Natural killer cell treated with Interleukin-12 subunit alpha and Interleukin-12 subunit beta and Interleukin-15 and Interleukin-18, amount 100 ng/mL, for 72 hours (primary cell): ENCODE measurements at regions not wholly inside any gene's neighbourhood (a gene's known extent, or its start where the extent isn't known, plus 50 kb on each side); places are given as distances from the start of the nearest gene placed in this dataset.

Experiments used
- ATAC-seq, 2 donors: fragments of 150-1000 bp; cut with Tn5 transposase in 1 of 2; sonication (Bioruptor Pico), chemical (Tn5 transposase) in 1 of 2; 2 replicates each; pipeline ENCODE4 v1.10.0; 2021
- DNase-seq: peaks from one replicate; pipeline ENCODE4 v3.0.0; 2022; ENCODE audit warnings: low spot score
- H3K27ac Mint-ChIP-seq, 2 donors: 1 replicate in 1 of 2; 2 replicates in 1 of 2; pipeline ENCODE4 v1.8.0; 2022; ENCODE audit warnings: mixed read lengths in 2 of 2, mild to moderate bottlenecking in 1 of 2, moderate library complexity in 1 of 2
- H3K27me3 Mint-ChIP-seq, 2 donors: 1 replicate in 1 of 2; 2 replicates in 1 of 2; pipeline ENCODE4 v1.8.0; 2022; ENCODE audit warnings: mixed read lengths in 2 of 2
- H3K36me3 Mint-ChIP-seq: one replicate; pipeline ENCODE4 v1.8.0; 2022; ENCODE audit warnings: mixed read lengths
- H3K4me1 Mint-ChIP-seq, 2 donors: 1 replicate in 1 of 2; 2 replicates in 1 of 2; pipeline ENCODE4 v1.8.0; 2022; ENCODE audit warnings: low read depth in 2 of 2, mixed read lengths in 2 of 2, mild to moderate bottlenecking in 1 of 2
- H3K4me3 Mint-ChIP-seq: one replicate; pipeline ENCODE4 v1.8.0; 2022; ENCODE audit warnings: mixed read lengths
- H3K9me3 Mint-ChIP-seq: 2 replicates; pipeline ENCODE4 v1.8.0; 2022; ENCODE audit warnings: mixed read lengths

DNA sequence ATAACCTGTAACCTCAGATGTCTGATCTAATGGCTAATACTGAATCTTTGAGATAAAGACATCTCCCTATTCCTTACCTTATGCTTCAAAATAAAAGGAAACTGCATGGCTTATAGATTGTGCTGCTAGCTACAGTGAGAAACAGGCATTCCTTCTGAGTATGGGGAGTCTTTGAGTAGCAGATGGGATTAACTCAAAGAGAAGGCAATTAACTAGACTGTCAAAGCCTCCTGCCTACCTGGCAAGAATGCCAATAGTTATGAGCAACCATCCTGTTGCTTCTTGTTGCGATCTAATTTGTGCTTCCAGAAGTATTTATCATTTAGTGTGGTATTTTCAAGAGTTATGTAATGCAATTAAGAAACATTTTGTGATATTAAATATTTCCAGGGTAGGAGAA lies 660.0 kb upstream of the TMEFF2 start:
- peaks cover 11% of the 10 kb centered on the region for H3K9me3 Mint-ChIP-seq
- ATAC-seq (no peak), DNase-seq (no peak)
- H3K4me3 Mint-ChIP-seq = no peak overlapping the region
- no peaks in the 10 kb centered on the region for H3K36me3 Mint-ChIP-seq
- H3K4me1 Mint-ChIP-seq = no peaks in the 10 kb centered on the region
- no peak overlapping the region for H3K27ac Mint-ChIP-seq
- H3K27me3 Mint-ChIP-seq = no peaks in the 10 kb centered on the region

DNA sequence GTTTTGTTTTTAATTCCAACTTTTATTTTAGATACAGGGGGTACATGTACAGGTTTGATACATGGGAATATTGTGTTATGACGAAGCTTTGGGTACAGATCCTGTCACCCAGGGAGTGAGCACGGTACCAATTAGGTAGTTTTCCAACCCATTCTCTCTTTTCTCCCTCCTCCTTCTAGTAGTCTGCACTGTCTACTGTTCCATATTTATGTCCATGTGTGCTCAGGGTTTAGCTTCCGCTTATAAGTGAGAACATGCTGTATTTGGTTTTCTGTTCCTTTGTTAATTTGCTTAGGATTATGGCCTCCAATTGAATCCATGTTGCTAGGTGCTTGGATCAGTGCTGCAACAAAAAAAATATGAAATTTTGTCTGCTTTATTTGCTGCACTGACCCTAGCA lies 659.3 kb upstream of the TMEFF2 start:
- DNase-seq (no peak), ATAC-seq (no peak)
- Mint-ChIP-seq H3K27me3 (no peaks in the 10 kb centered on the region), H3K4me1 (no peaks in the 10 kb centered on the region), H3K9me3 (peaks cover 12% of the 10 kb centered on the region), H3K36me3 (no peaks in the 10 kb centered on the region), H3K27ac (no peak overlapping the region), H3K4me3 (no peak overlapping the region)

DNA sequence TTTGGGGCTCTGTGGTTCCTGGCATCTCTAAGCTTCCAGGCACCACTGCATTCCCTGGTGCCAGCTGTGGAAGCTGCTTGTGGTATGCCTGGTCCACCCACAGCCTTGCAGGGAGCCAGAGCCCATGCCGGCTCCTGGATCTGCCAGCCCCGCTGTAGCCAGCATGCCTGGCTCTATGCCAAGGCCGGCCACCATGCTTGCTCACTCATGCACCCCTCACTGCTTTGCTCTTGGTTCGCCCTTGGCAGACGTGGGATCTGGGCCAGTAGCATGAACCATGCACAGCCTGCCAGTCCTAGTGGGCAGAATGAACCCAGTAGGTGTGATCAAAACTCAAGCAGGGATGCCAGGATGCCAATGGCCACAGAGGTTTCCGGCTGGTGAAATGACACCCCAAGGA lies 634.2 kb upstream of the TMEFF2 start:
- ATAC-seq (no peak), DNase-seq (no peak)
- no peaks in the 10 kb centered on the region for H3K4me1 Mint-ChIP-seq
- no peaks in the 10 kb centered on the region for H3K36me3 Mint-ChIP-seq
- H3K27ac Mint-ChIP-seq = no peak overlapping the region
- H3K27me3 Mint-ChIP-seq = no peaks in the 10 kb centered on the region
- H3K4me3 Mint-ChIP-seq = no peak overlapping the region
- peaks cover 12% of the 10 kb centered on the region for H3K9me3 Mint-ChIP-seq

DNA sequence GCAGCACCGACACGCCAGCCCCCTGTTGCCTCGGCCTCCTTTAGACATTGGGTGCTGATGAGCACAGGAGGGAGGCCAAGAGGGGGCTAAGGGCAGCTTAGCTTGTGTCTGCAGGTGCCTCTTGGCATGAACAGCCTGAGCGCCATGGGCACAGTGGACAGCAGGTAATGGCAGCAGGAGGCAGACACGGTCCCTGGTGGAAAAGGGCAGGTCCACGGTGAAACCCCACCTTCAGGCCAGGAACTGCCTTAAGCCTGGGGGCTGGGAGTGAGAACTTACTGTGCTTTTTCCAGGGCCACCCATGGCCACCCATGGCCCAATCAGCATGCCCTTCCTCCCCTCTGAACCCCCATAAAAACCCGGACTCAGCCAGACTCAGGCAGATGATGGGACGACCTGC lies 633.4 kb upstream of the TMEFF2 start:
- ATAC-seq = no peak
- Mint-ChIP-seq H3K4me1 (no peaks in the 10 kb centered on the region), H3K36me3 (no peaks in the 10 kb centered on the region), H3K27me3 (no peaks in the 10 kb centered on the region), H3K27ac (no peak overlapping the region), H3K4me3 (no peak overlapping the region), H3K9me3 (peaks cover 12% of the 10 kb centered on the region)
- no peak for DNase-seq

DNA sequence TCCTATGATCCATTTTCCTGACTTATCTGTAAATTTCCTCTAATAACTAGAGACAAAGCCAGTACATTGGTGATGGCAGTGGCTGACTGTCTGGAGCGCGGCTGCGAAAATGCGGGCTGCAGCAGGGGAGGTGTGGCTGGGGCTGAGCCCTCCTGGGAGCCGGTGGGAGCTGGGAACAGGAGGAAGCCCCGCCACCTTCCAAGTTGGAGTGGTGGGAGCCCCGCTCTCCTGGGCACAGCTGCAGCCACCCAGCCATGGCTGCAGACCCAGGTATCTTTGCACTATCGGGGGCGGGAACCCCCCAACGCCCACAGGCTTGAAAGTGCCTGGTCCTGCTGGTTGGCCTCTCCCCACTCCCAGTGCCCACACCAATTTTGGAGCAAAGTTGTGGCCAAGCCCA lies 633.0 kb upstream of the TMEFF2 start:
- Mint-ChIP-seq H3K36me3 (no peaks in the 10 kb centered on the region), H3K9me3 (peaks cover 12% of the 10 kb centered on the region), H3K4me3 (no peak overlapping the region), H3K27me3 (no peaks in the 10 kb centered on the region), H3K27ac (no peak overlapping the region), H3K4me1 (no peaks in the 10 kb centered on the region)
- ATAC-seq (no peak), DNase-seq (no peak)

DNA sequence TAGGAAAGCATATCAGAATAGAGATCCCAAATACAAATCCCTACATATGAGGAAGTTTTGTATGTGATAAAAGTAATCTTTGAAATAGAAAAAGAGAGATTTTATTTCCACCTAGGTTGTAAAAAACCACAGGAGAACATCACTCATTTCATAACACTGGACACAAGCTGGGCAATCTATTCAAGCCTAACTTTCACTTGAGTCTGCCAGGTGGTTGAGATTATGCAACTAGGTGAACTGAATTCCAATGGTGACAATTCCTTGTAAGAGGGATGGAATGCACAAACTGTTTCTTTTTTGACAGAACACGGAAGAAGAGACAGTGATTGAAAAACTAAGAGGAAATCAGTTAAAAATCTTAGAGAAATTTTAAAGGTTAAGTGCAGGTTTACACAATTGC lies 619.6 kb upstream of the TMEFF2 start:
- DNase-seq (no peak), ATAC-seq (no peak)
- peaks cover 9% of the 10 kb centered on the region for H3K9me3 Mint-ChIP-seq
- H3K27me3 Mint-ChIP-seq = no peaks in the 10 kb centered on the region
- H3K4me1 Mint-ChIP-seq = no peaks in the 10 kb centered on the region
- no peak overlapping the region for H3K4me3 Mint-ChIP-seq
- H3K27ac Mint-ChIP-seq = no peak overlapping the region
- peaks cover 8% of the 10 kb centered on the region for H3K36me3 Mint-ChIP-seq

DNA sequence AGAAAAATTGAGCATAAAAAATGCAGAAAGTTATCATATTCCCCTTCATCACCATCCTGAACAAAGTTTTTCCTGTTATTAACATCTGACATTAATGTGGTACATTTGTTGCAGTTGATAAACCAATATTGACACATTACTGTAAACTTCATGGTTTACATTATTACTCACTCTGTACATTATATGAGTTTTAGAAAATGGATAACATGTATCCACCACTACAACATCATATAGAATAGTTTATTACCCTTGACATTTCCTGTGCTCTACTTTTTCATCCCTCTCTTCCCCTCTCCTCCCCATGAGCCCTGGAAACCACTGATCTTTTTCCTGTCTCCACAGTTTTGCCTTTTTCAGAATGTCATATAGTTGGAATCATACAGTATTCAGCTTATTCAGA lies 618.6 kb upstream of the TMEFF2 start:
- ATAC-seq (no peak), DNase-seq (no peak)
- Mint-ChIP-seq H3K27ac (no peak overlapping the region), H3K27me3 (no peaks in the 10 kb centered on the region), H3K9me3 (peaks cover 7% of the 10 kb centered on the region), H3K4me3 (no peak overlapping the region), H3K36me3 (peaks cover 6% of the 10 kb centered on the region), H3K4me1 (no peaks in the 10 kb centered on the region)

DNA sequence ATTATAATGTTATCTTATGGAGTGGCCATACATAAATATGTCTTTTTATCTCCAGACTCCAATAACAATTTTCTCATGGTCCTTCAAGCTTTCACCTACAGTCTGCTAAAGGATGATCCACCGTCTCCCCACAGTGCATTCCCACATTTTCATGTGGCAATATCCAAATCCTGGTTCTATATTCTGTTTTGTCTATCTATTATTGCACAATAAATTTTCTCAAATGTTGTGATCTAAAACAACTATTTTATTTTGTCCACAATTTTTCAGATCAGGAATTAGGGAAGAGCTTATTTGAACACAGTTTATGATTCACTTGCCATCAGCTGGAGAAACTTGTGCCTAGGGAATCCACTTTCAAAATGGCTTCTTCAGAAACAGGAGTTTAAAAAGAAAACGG lies 614.4 kb upstream of the TMEFF2 start:
- Mint-ChIP-seq H3K9me3 (peaks cover 9% of the 10 kb centered on the region), H3K4me3 (no peak overlapping the region), H3K27ac (no peak overlapping the region), H3K27me3 (no peaks in the 10 kb centered on the region), H3K4me1 (no peaks in the 10 kb centered on the region), H3K36me3 (peaks cover 6% of the 10 kb centered on the region)
- no peak for DNase-seq
- ATAC-seq = no peak

DNA sequence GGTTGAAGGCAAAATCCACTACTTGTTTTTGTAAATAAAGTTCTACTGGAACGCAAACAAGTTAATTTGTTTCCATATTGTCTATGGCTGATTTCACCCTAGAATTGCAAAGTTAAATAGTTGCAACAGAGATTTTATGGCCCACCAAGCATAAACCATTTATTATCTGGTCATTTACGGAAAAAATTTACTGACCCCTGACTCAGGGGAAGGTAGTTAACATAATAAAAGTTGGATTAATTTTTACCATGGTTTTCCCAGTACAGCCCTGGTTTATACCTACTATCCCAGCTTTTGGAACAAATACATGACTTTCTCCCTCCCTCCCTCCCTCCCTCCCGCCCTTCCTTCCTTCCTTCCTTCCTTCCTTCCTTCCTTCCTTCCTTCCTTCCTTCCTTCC lies 588.9 kb upstream of the TMEFF2 start:
- H3K4me3 Mint-ChIP-seq = no peak overlapping the region
- H3K9me3 Mint-ChIP-seq = peaks cover 19% of the 10 kb centered on the region
- ATAC-seq (no peak), DNase-seq (no peak)
- no peaks in the 10 kb centered on the region for H3K4me1 Mint-ChIP-seq
- no peaks in the 10 kb centered on the region for H3K27me3 Mint-ChIP-seq
- no peaks in the 10 kb centered on the region for H3K36me3 Mint-ChIP-seq
- no peak overlapping the region for H3K27ac Mint-ChIP-seq

DNA sequence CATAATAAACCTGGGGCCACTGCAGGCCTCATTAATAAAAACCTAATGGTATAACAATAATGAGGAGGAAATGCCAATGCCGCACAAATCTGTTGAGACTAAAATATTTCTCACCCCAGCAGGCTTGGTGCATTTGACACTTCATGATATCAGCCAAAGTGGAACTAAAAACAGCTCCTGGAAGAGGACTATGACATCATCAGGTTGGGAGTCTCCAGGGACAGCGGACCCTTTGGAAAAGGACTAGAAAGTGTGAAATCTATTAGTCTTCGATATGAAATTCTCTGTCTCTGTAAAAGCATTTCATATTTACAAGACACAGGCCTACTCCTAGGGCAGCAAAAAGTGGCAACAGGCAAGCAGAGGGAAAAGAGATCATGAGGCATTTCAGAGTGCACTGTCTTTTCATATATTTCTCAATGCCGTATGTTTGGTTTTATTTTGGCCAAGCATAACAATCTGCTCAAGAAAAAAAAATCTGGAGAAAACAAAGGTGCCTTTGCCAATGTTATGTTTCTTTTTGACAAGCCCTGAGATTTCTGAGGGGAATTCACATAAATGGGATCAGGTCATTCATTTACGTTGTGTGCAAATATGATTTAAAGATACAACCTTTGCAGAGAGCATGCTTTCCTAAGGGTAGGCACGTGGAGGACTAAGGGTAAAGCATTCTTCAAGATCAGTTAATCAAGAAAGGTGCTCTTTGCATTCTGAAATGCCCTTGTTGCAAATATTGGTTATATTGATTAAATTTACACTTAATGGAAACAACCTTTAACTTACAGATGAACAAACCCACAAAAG lies 580.9 kb upstream of the TMEFF2 start:
- no peaks in the 10 kb centered on the region for H3K36me3 Mint-ChIP-seq
- H3K4me1 Mint-ChIP-seq = no peaks in the 10 kb centered on the region
- H3K9me3 Mint-ChIP-seq = peaks cover 8% of the 10 kb centered on the region
- no peak for ATAC-seq
- no peak overlapping the region for H3K4me3 Mint-ChIP-seq
- DNase-seq = no peak
- H3K27ac Mint-ChIP-seq = no peak overlapping the region
- H3K27me3 Mint-ChIP-seq = no peaks in the 10 kb centered on the region

DNA sequence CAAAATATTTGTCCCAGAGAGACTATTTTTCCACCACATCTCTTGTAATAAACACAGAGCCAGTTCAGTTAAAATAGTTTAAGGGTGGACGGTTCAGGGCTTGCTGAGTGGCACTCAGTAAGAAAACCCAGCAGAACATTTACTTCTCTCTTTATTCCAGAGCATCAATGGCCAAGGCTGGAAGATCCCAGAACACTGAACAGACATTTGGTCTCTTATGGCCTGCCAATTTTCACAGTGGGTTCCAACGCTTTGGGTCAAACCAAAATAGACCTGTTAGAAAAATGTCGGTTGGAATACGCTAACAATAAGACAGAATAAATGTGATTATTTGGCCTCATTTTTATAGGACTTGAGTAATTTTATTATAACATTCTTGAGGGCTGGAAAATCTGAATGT lies 580.3 kb upstream of the TMEFF2 start:
- Mint-ChIP-seq H3K27ac (no peak overlapping the region), H3K36me3 (no peaks in the 10 kb centered on the region), H3K4me3 (no peak overlapping the region), H3K27me3 (no peaks in the 10 kb centered on the region), H3K4me1 (no peaks in the 10 kb centered on the region), H3K9me3 (peaks cover 8% of the 10 kb centered on the region)
- no peak for ATAC-seq
- DNase-seq = no peak

DNA sequence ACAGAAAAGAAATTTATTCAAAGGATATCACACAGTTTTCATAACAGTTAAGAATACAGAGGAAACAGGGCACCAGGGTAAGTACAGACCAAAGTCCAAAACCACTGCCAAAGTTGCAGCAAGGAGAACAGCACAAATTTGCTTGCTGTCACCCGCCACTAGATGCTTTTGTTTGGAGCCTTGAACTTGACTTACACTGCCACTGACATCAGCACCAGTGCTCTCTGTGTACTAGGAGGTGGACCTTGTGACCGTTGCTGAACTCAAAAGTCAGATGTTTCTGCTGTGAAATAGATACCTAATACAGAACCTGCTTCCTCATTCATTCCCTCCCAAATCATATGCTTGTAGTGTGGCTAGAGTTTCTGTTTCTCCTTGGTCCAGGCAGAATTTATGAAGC lies 578.3 kb upstream of the TMEFF2 start:
- no peaks in the 10 kb centered on the region for H3K4me1 Mint-ChIP-seq
- ATAC-seq = no peak
- H3K36me3 Mint-ChIP-seq = no peaks in the 10 kb centered on the region
- no peak overlapping the region for H3K4me3 Mint-ChIP-seq
- peaks cover 5% of the 10 kb centered on the region for H3K9me3 Mint-ChIP-seq
- no peak for DNase-seq
- H3K27me3 Mint-ChIP-seq = no peaks in the 10 kb centered on the region
- no peak overlapping the region for H3K27ac Mint-ChIP-seq

DNA sequence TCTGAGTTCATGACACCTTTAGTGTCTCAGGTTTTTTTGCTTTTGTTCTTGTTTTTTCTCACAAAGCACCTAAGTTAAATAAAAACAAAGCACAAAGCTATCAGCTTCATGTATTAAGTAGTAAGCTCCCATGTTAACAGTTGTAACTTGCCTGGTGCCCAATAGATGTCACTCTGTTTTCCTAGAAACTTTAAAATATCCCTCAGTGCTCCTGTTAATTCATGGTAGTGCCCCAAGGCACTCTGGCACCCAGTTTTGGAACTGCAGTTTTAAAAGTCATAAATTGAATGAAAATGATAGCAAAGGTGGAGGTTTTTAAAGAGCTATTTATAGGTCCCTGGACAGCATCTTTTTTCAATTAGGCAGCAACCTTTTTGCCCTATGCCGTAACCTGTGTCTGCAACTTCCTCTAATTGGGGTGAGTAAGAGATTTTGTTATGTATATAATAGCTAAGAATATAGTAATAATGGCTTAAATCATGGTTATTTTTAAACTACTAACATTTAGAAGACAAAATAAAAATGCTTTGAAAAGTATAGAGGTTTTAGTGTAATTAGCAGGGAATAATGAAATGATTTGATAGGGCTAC lies 555.0 kb upstream of the TMEFF2 start:
- Mint-ChIP-seq H3K9me3 (no peaks in the 10 kb centered on the region), H3K36me3 (no peaks in the 10 kb centered on the region), H3K27me3 (no peaks in the 10 kb centered on the region), H3K4me1 (no peaks in the 10 kb centered on the region), H3K27ac (no peak overlapping the region), H3K4me3 (no peak overlapping the region)
- ATAC-seq = no peak
- DNase-seq = no peak

DNA sequence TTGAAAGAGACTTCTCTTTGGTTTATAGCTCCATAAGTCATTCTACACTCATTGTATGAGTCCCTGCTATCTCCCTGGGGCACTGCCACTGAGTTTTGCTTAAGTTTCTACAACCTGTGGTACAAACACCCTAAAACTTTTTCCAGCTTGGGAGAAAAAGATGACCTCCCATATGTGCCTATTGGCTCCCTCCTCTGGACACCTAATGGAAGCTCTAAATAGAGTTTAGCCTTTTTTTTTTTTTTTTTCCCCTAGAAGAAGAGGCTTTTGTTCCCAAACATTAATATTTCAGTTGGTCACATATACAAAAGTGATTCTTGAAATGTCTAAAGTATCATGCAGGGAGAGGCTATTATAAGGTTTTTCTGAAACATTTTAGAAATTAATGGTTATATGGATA lies 547.2 kb upstream of the TMEFF2 start:
- Mint-ChIP-seq H3K36me3 (no peaks in the 10 kb centered on the region), H3K27ac (no peak overlapping the region), H3K27me3 (no peaks in the 10 kb centered on the region), H3K4me3 (no peak overlapping the region), H3K9me3 (peaks cover 6% of the 10 kb centered on the region), H3K4me1 (no peaks in the 10 kb centered on the region)
- ATAC-seq = no peak
- DNase-seq = no peak

DNA sequence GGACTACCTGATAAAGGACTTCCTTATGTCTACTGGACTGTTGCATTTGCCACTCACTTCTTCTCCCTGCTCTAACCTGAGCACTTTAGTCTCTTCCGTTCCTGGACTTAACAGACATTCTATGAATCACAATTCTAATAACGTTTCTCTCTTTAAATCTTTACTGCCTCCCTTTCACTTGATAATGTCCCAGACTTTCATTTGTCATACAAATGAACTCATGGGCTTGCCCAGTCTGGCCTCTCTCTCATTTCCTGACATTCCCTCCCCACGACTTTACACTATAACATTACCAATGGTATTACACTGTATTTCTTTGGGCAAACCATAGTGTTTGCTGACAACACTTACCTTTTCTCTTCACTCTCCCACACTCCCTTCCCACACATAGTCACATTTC lies 540.7 kb upstream of the TMEFF2 start:
- Mint-ChIP-seq H3K4me3 (no peak overlapping the region), H3K27ac (no peak overlapping the region), H3K9me3 (peaks cover 13% of the 10 kb centered on the region), H3K4me1 (no peaks in the 10 kb centered on the region), H3K27me3 (no peaks in the 10 kb centered on the region), H3K36me3 (no peaks in the 10 kb centered on the region)
- DNase-seq (no peak), ATAC-seq (no peak)
